ENCODE measurements at regions not wholly inside any gene's neighbourhood (a gene's known extent, or its start where the extent isn't known, plus 50 kb on each side); places are given as distances from the start of the nearest gene placed in this dataset.

DNA sequence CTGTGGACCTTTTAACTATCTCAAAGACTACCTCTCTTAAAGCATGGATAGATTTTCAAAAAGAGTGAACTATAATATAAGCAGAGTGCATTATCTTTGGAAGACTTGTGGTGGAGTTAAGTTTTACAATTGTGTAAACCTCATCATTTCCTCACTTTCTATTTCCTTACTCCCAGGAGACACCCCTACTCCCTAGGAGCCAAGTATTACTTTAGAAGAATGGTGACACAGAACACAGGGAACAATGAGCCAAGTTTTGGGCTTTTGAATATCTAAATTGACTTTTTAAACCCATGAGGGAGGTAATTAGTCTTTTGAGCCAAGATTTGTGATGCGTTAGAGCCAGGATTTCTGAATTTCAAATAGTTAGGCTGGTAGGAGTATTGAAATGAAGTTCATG is 78.9 kb upstream of the UNC5C start:
- Histone ChIP-seq H2AFZ (peak overlapping the region; percentile 38), H3K27me3 (ENCODE audit: insufficient read depth) (no peaks in the 10 kb centered on the region), H3K4me1 (ENCODE audit: insufficient read depth) (peaks cover 3% of the 10 kb centered on the region; the same call in 1 of the 2 replicates), H3K4me2 (no peak overlapping the region), H3K36me3 (ENCODE audit: insufficient read depth) (no peaks in the 10 kb centered on the region), H3K4me3 (no peak overlapping the region), H3K27ac (ENCODE audit: low read depth) (no peak overlapping the region), H3K9me2 (ENCODE audit: insufficient read depth) (peaks cover 19% of the 10 kb centered on the region), H3K79me2 (replicated peaks; ENCODE audit: insufficient read depth) (no peaks in the 10 kb centered on the region), H4K20me1 (replicated peaks; ENCODE audit: insufficient read depth) (no peaks in the 10 kb centered on the region), H3F3A (replicated peaks; ENCODE audit: low read depth) (no peaks in the 10 kb centered on the region)
- peaks cover 20% of the 10 kb centered on the region for H3K4me1 Mint-ChIP-seq
- H3K9me3 Mint-ChIP-seq, result no peaks in the 10 kb centered on the region; the same call in 2 of the 3 replicates
- no peak overlapping the region for H3K4me3 Mint-ChIP-seq
- no peaks in the 10 kb centered on the region for H3K27me3 Mint-ChIP-seq (ENCODE audit: insufficient read depth, low read depth, poor library complexity)
- ATAC-seq (no peak), DNase-seq (ENCODE audit: low spot score) (no peak)
- H3K36me3 Mint-ChIP-seq (ENCODE audit: low read depth), result no peaks in the 10 kb centered on the region; the same call in 2 of the 3 replicates
- H3K27ac Mint-ChIP-seq, result no peak overlapping the region
- TF ChIP-seq JUNB (IDR thresholded peaks at IDR 0.05; ENCODE audit: unreplicated experiment) (no peak), STAT1 (IDR thresholded peaks at IDR 0.05; ENCODE audit: unreplicated experiment) (no peak), EZH2phosphoT487 (IDR thresholded peaks at IDR 0.05; ENCODE audit: unreplicated experiment) (no peak), ZNF331 (CRISPR knock-in tag; IDR thresholded peaks at IDR 0.05; ENCODE audit: low read depth) (no peak), CREB1 (CRISPR knock-in tag; IDR thresholded peaks at IDR 0.05; ENCODE audit: low read depth) (no peak), ZNF114 (CRISPR knock-in tag; IDR thresholded peaks at IDR 0.05) (no peak), EZH2 (IDR thresholded peaks at IDR 0.05; ENCODE audit: low read depth, unreplicated experiment) (no peak), NANOG (IDR thresholded peaks at IDR 0.05; ENCODE audit: borderline replicate concordance) (no peak)
- TF ChIP-seq, protein P1, sequence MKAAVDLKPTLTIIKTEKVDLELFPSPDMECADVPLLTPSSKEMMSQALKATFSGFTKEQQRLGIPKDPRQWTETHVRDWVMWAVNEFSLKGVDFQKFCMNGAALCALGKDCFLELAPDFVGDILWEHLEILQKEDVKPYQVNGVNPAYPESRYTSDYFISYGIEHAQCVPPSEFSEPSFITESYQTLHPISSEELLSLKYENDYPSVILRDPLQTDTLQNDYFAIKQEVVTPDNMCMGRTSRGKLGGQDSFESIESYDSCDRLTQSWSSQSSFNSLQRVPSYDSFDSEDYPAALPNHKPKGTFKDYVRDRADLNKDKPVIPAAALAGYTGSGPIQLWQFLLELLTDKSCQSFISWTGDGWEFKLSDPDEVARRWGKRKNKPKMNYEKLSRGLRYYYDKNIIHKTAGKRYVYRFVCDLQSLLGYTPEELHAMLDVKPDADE (IDR thresholded peaks at IDR 0.05), result no peak
- TF ChIP-seq, protein P2, sequence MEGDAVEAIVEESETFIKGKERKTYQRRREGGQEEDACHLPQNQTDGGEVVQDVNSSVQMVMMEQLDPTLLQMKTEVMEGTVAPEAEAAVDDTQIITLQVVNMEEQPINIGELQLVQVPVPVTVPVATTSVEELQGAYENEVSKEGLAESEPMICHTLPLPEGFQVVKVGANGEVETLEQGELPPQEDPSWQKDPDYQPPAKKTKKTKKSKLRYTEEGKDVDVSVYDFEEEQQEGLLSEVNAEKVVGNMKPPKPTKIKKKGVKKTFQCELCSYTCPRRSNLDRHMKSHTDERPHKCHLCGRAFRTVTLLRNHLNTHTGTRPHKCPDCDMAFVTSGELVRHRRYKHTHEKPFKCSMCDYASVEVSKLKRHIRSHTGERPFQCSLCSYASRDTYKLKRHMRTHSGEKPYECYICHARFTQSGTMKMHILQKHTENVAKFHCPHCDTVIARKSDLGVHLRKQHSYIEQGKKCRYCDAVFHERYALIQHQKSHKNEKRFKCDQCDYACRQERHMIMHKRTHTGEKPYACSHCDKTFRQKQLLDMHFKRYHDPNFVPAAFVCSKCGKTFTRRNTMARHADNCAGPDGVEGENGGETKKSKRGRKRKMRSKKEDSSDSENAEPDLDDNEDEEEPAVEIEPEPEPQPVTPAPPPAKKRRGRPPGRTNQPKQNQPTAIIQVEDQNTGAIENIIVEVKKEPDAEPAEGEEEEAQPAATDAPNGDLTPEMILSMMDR (conservative IDR thresholded peaks at IDR 0.05; ENCODE audit: low read depth in 2 of 2), result no peak

DNA sequence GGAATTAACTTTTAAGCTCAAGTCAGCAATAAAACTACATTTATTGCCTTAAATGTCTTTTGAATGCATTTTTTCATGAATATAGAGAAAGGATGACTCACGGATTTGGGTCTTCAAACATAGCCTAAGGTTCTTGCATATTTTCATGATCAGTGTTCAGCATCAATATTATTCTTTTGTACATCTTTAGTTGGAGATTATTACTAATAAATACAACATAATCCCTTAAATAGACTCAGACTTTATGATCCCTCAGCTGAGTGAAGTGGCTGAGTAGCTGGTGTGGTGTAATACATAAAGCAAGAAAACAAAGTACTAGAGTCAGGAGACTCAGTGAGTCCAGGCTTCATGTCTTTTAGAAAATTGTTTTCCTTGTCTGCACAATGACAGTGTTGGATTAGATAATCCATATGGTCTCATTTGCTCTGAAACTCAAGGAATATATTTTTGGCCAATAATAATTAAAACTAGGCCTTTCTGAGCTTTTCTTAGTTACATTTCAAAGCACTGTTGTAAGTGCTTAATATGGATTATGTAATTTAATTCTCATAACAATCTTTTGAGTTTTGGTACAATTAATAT is 78.3 kb upstream of the UNC5C start:
- H3K27ac Mint-ChIP-seq, result no peak overlapping the region
- no peaks in the 10 kb centered on the region; the same call in 2 of the 3 replicates for H3K9me3 Mint-ChIP-seq
- H3K79me2 ChIP-seq (replicated peaks; ENCODE audit: insufficient read depth), result no peaks in the 10 kb centered on the region
- H3K4me3 Mint-ChIP-seq, result no peak overlapping the region
- peak overlapping the region; percentile 38; the same call in 1 of the 2 replicates for H2AFZ ChIP-seq
- no peak overlapping the region for H3K27ac ChIP-seq (ENCODE audit: low read depth)
- H3K4me1 Mint-ChIP-seq, result peaks cover 20% of the 10 kb centered on the region
- TF ChIP-seq STAT1 (IDR thresholded peaks at IDR 0.05; ENCODE audit: unreplicated experiment), result no peak
- no peak for TF ChIP-seq ZNF331 (CRISPR knock-in tag; IDR thresholded peaks at IDR 0.05; ENCODE audit: low read depth)
- TF ChIP-seq, protein P3, sequence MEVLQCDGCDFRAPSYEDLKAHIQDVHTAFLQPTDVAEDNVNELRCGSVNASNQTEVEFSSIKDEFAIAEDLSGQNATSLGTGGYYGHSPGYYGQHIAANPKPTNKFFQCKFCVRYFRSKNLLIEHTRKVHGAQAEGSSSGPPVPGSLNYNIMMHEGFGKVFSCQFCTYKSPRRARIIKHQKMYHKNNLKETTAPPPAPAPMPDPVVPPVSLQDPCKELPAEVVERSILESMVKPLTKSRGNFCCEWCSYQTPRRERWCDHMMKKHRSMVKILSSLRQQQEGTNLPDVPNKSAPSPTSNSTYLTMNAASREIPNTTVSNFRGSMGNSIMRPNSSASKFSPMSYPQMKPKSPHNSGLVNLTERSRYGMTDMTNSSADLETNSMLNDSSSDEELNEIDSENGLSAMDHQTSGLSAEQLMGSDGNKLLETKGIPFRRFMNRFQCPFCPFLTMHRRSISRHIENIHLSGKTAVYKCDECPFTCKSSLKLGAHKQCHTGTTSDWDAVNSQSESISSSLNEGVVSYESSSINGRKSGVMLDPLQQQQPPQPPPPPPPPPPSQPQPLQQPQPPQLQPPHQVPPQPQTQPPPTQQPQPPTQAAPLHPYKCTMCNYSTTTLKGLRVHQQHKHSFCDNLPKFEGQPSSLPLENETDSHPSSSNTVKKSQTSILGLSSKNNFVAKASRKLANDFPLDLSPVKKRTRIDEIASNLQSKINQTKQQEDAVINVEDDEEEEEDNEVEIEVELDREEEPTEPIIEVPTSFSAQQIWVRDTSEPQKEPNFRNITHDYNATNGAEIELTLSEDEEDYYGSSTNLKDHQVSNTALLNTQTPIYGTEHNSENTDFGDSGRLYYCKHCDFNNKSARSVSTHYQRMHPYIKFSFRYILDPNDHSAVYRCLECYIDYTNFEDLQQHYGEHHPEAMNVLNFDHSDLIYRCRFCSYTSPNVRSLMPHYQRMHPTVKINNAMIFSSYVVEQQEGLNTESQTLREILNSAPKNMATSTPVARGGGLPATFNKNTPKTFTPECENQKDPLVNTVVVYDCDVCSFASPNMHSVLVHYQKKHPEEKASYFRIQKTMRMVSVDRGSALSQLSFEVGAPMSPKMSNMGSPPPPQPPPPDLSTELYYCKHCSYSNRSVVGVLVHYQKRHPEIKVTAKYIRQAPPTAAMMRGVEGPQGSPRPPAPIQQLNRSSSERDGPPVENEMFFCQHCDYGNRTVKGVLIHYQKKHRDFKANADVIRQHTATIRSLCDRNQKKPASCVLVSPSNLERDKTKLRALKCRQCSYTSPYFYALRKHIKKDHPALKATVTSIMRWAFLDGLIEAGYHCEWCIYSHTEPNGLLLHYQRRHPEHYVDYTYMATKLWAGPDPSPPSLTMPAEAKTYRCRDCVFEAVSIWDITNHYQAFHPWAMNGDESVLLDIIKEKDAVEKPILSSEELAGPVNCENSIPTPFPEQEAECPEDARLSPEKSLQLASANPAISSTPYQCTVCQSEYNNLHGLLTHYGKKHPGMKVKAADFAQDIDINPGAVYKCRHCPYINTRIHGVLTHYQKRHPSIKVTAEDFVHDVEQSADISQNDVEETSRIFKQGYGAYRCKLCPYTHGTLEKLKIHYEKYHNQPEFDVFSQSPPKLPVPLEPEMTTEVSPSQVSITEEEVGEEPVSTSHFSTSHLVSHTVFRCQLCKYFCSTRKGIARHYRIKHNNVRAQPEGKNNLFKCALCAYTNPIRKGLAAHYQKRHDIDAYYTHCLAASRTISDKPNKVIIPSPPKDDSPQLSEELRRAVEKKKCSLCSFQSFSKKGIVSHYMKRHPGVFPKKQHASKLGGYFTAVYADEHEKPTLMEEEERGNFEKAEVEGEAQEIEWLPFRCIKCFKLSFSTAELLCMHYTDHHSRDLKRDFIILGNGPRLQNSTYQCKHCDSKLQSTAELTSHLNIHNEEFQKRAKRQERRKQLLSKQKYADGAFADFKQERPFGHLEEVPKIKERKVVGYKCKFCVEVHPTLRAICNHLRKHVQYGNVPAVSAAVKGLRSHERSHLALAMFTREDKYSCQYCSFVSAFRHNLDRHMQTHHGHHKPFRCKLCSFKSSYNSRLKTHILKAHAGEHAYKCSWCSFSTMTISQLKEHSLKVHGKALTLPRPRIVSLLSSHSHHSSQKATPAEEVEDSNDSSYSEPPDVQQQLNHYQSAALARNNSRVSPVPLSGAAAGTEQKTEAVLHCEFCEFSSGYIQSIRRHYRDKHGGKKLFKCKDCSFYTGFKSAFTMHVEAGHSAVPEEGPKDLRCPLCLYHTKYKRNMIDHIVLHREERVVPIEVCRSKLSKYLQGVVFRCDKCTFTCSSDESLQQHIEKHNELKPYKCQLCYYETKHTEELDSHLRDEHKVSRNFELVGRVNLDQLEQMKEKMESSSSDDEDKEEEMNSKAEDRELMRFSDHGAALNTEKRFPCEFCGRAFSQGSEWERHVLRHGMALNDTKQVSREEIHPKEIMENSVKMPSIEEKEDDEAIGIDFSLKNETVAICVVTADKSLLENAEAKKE (CRISPR knock-in tag; IDR thresholded peaks at IDR 0.05), result no peak
- H3K4me2 ChIP-seq, result no peak overlapping the region
- no peak overlapping the region for H3K4me3 ChIP-seq
- no peaks in the 10 kb centered on the region for H3F3A ChIP-seq (replicated peaks; ENCODE audit: low read depth)
- no peaks in the 10 kb centered on the region for H3K27me3 ChIP-seq (ENCODE audit: insufficient read depth)
- peaks cover 3% of the 10 kb centered on the region; the same call in 1 of the 2 replicates for H3K4me1 ChIP-seq (ENCODE audit: insufficient read depth)
- no peaks in the 10 kb centered on the region for H3K27me3 Mint-ChIP-seq (ENCODE audit: insufficient read depth, low read depth, poor library complexity)
- no peak for ATAC-seq
- no peaks in the 10 kb centered on the region; the same call in 2 of the 3 replicates for H3K36me3 Mint-ChIP-seq (ENCODE audit: low read depth)
- no peaks in the 10 kb centered on the region for H4K20me1 ChIP-seq (replicated peaks; ENCODE audit: insufficient read depth)
- peaks cover 19% of the 10 kb centered on the region for H3K9me2 ChIP-seq (ENCODE audit: insufficient read depth)
- no peak for DNase-seq (ENCODE audit: low spot score)
- no peaks in the 10 kb centered on the region for H3K36me3 ChIP-seq (ENCODE audit: insufficient read depth)
